Testis (tissue), 2 donors: ENCODE measurements at regions not wholly inside any gene's neighbourhood (a gene's known extent, or its start where the extent isn't known, plus 50 kb on each side); places are given as distances from the start of the nearest gene placed in this dataset.

Experiments used
- DNase-seq: peaks from one replicate; pipeline ENCODE4 v3.0.0-alpha.2; 2019
- H3K27ac ChIP-seq, 2 donors: fragments of 200-600 bp; sonication (generic); one replicate each; pipeline ENCODE4 v1.5.1; 2019
- H3K27me3 ChIP-seq: fragments of 200-600 bp; sonication (generic); one replicate; pipeline ENCODE4 v1.5.1; 2019
- H3K36me3 ChIP-seq: fragments of 200-600 bp; sonication (generic); one replicate; pipeline ENCODE4 v1.5.1; 2017; ENCODE audit warnings: low read depth; ENCODE audit errors: missing control alignments
- H3K4me1 ChIP-seq: fragments of 200-600 bp; sonication (generic); one replicate; pipeline ENCODE4 v1.5.1; 2019
- H3K4me3 ChIP-seq, 2 donors: fragments of 200-600 bp; sonication (generic); one replicate each; pipeline ENCODE4 v1.5.1; 2017 to 2019
- H3K9me3 ChIP-seq: fragments of 200-600 bp; sonication (generic); one replicate; pipeline ENCODE4 v1.5.1; 2017
- CTCF ChIP-seq, 3 experiments: fragments of 450-650 bp in 2 of 3; fragments of 200-600 bp in 1 of 3; sonication (generic) in 1 of 3; IDR thresholded peaks; one replicate each; pipeline ENCODE4 v1.5.1; 2016 to 2019; ENCODE audit warnings: antibody characterized with exemption in 3 of 3, mild to moderate bottlenecking in 2 of 3, moderate library complexity in 1 of 3
- POLR2A ChIP-seq: fragments of 450-650 bp; IDR thresholded peaks from one replicate; pipeline ENCODE4 v1.6.1; 2017; ENCODE audit warnings: antibody characterized with exemption, mild to moderate bottlenecking, moderate library complexity
- WGBS, 2 donors: methylation state at CpG; one replicate each; pipeline ENCODE4 v1.1.5; 2018; 5-methylcytosine and 5-hydroxymethylcytosine counted together
- intact Hi-C: fragments of 100-400 bp; cut with DNase I; formaldehyde crosslinking; loops from one replicate; pipeline ENCODE4 v1.15.1; 2023; ENCODE audit warnings: low total_unique reads

- no peak overlapping the region for H3K27ac ChIP-seq
- H3K4me1 ChIP-seq, result no peaks in the 10 kb centered on the region
- H3K9me3 ChIP-seq, result no peaks in the 10 kb centered on the region
- intact Hi-C loops, result no loop called here
- H3K27me3 ChIP-seq, result no peaks in the 10 kb centered on the region
- no peak overlapping the region for H3K4me3 ChIP-seq
- no peaks in the 10 kb centered on the region for H3K36me3 ChIP-seq
- WGBS, 2 donors, result 88 to 95% methylated on average over 3 of the region's 3 CpGs
- no peak for DNase-seq
- TF ChIP-seq POLR2A, result no peak
- TF ChIP-seq CTCF (IDR thresholded peaks at IDR 0.05), result no peak
These were observed 1701.0 kb downstream of the SLITRK5 start for GRCh38 chr13:89372193-89372592.

DNA sequence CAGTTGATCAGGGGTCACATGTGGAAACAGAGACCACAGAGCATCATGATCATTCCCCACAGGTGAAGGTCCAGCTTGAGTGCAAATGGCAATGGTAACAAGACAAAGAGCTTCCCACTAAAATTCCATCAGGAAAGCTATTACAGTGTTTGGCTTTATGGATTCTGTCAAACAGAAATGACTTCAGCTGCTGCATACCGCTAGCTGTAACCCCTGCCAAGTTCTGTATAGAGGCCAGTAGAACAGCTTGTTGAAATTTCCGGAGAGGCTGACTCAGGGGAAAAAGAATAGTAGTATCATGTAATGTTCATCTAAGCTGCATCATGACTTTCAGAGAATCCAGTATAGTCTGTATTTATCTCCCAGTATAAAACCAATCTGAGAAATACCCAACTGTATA, 1704.7 kb downstream of the SLITRK5 start:
- TF ChIP-seq POLR2A (no peak), CTCF (IDR thresholded peaks at IDR 0.05) (no peak)
- WGBS, 2 donors, result 52% methylated on average over 2 of the region's 2 CpGs
- Histone ChIP-seq H3K4me1 (no peaks in the 10 kb centered on the region), H3K4me3 (no peak overlapping the region), H3K27me3 (no peaks in the 10 kb centered on the region), H3K36me3 (no peaks in the 10 kb centered on the region), H3K27ac (no peak overlapping the region), H3K9me3 (no peaks in the 10 kb centered on the region)
- no peak for DNase-seq
- intact Hi-C loops, result no loop called here

DNA sequence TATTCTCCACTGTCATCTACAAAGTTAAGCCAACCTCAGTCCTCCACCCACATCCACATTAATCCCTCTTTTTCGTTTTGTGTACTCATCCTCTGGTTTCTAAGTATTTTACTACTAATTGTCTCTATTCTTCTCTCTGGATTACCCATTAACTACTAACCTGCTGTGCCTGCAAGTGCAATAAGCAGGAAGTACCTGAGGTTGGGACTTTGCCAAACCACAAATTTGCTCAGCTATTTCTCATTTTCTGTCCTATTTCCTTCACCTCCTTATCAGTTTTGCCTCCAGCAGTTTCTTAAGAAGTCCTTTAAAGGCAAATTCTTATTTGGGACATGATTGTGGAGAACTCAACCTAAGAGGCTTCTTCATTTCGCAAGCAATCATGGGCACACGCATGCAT, 1708.9 kb downstream of the SLITRK5 start:
- Histone ChIP-seq H3K4me3 (no peak overlapping the region), H3K27me3 (no peaks in the 10 kb centered on the region), H3K9me3 (no peaks in the 10 kb centered on the region), H3K27ac (no peak overlapping the region), H3K4me1 (no peaks in the 10 kb centered on the region), H3K36me3 (no peaks in the 10 kb centered on the region)
- intact Hi-C loops, result no loop called here
- 92 to 96% methylated on average over 3 of the region's 3 CpGs for WGBS, 2 donors
- no peak for DNase-seq
- TF ChIP-seq CTCF (IDR thresholded peaks at IDR 0.05), result no peak
- TF ChIP-seq POLR2A, result no peak

DNA sequence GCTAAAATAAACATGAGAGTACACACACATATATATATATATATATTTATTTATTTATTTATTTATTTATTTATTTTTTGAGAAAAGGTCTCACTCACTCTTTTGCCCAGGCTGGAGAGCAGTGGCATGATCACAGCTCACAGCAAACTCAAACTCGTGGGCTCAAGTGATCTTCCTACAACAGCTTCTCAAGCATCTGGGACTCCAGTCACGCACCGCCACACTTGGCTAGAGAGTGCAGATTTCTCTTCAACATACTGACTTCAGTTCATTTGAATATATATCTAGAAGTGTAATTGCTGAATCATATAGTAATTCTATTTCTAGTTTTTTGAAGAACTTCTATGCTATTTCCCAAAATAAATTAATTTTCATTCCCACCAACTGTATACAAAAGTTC, 1711.8 kb downstream of the SLITRK5 start:
- H3K9me3 ChIP-seq, result no peaks in the 10 kb centered on the region
- WGBS, 2 donors, result 94 to 96% methylated on average over 3 of the region's 3 CpGs
- no peaks in the 10 kb centered on the region for H3K36me3 ChIP-seq
- intact Hi-C loops, result no loop called here
- no peak for DNase-seq
- H3K4me3 ChIP-seq, result no peak overlapping the region
- TF ChIP-seq POLR2A, result no peak
- no peak for TF ChIP-seq CTCF (IDR thresholded peaks at IDR 0.05)
- no peaks in the 10 kb centered on the region for H3K27me3 ChIP-seq
- no peak overlapping the region for H3K27ac ChIP-seq
- no peaks in the 10 kb centered on the region for H3K4me1 ChIP-seq

GRCh38 chr13:89383891-89384290, 1712.7 kb downstream of the SLITRK5 start:
- no peak for DNase-seq
- Histone ChIP-seq H3K4me1 (no peaks in the 10 kb centered on the region), H3K4me3 (no peak overlapping the region), H3K9me3 (no peaks in the 10 kb centered on the region), H3K27ac (no peak overlapping the region), H3K36me3 (no peaks in the 10 kb centered on the region), H3K27me3 (no peaks in the 10 kb centered on the region)
- no peak for TF ChIP-seq POLR2A
- TF ChIP-seq CTCF (IDR thresholded peaks at IDR 0.05), result no peak
- WGBS, 2 donors, result 40 to 83% methylated on average over 1 of the region's 1 CpG
- intact Hi-C loops, result no loop called here
